HG02763 (cell line): ENCODE measurements at regions not wholly inside any gene's neighbourhood (a gene's known extent, or its start where the extent isn't known, plus 50 kb on each side); places are given as distances from the start of the nearest gene placed in this dataset.
"Not testable (repeated sequence)": the region's sequence is repeated elsewhere in the genome, so short reads cannot be mapped to it uniquely, and the experiment has no call there.

Experiments
- ATAC-seq: cut with Tn5 transposase; IDR thresholded peaks from one replicate; pipeline ENCODE4 v1.9.1; 2021; ENCODE audit warnings: mild to moderate bottlenecking, moderate library complexity; ENCODE audit not compliant: unreplicated experiment

GRCh38 chr20:53676987-53677386 is 83.3 kb upstream of the ZNF217 start:
- ATAC-seq, result no peak

GRCh38 chr20:53676519-53676822 is 82.8 kb upstream of the ZNF217 start:
- ATAC-seq, result no peak

- ATAC-seq, result no peak
Measured at GRCh38 chr20:53672484-53673129, 79.0 kb upstream of the ZNF217 start.

GRCh38 chr20:53671370-53671769 is 77.7 kb upstream of the ZNF217 start:
- ATAC-seq, result no peak

GRCh38 chr20:53669517-53670313 is 76.1 kb upstream of the ZNF217 start:
- not testable (repeated sequence) for ATAC-seq

- ATAC-seq, result no peak
Measured at GRCh38 chr20:53668992-53669391, 75.4 kb upstream of the ZNF217 start.

GRCh38 chr20:53666144-53666543 is 72.5 kb upstream of the ZNF217 start:
- ATAC-seq, result no peak

GRCh38 chr20:53664121-53664520 is 70.5 kb upstream of the ZNF217 start:
- no peak for ATAC-seq

GRCh38 chr20:53663521-53663920 is 69.9 kb upstream of the ZNF217 start:
- not testable (repeated sequence) for ATAC-seq

GRCh38 chr20:53662595-53662994 is 69.0 kb upstream of the ZNF217 start:
- ATAC-seq, result no peak

GRCh38 chr20:53660947-53661381 is 67.3 kb upstream of the ZNF217 start:
- no peak for ATAC-seq

GRCh38 chr20:53660078-53660909 is 66.7 kb upstream of the ZNF217 start:
- ATAC-seq, result no peak

- no peak for ATAC-seq
Measured at GRCh38 chr20:53658973-53659372, 65.3 kb upstream of the ZNF217 start.

- ATAC-seq, result no peak
Measured at GRCh38 chr20:53658322-53658721, 64.7 kb upstream of the ZNF217 start.

- ATAC-seq, result no peak
Measured at GRCh38 chr20:53657732-53658131, 64.1 kb upstream of the ZNF217 start.

- no peak for ATAC-seq
Measured at GRCh38 chr20:53657279-53657678, 63.6 kb upstream of the ZNF217 start.

- ATAC-seq, result no peak
Measured at GRCh38 chr20:53656293-53657202, 62.9 kb upstream of the ZNF217 start.

GRCh38 chr20:53655625-53656292 is 62.1 kb upstream of the ZNF217 start:
- ATAC-seq, result no peak

- no peak for ATAC-seq
Measured at GRCh38 chr20:53654932-53655624, 61.4 kb upstream of the ZNF217 start.
